ENCODE measurements at regions not wholly inside any gene's neighbourhood (a gene's known extent, or its start where the extent isn't known, plus 50 kb on each side); places are given as distances from the start of the nearest gene placed in this dataset.

DNA sequence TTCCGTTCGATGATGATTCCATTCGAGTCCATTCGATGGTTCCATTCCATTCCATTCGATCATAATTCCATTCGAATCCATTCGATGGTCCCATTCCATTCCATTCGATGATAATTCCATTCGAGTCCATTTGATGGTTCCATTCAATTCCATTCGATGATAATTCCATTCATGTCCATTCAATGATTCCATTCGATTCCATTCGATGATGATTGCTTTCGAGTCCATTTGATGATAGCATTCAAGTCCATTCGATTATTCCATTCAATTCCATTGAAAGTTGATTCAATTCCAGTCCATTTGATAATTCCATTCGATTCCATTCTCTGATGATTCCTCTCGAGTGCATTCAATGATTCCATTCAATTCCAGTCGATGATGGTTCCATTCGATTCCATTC is 3895.3 kb downstream of the SRGAP2C start:
- H3K9me3 Mint-ChIP-seq (ENCODE audit: unreplicated experiment) = peaks cover 34% of the 10 kb centered on the region
- no peaks in the 10 kb centered on the region for H3K4me1 Mint-ChIP-seq (ENCODE audit: unreplicated experiment)
- H3K27me3 Mint-ChIP-seq (ENCODE audit: unreplicated experiment) = no peaks in the 10 kb centered on the region

DNA sequence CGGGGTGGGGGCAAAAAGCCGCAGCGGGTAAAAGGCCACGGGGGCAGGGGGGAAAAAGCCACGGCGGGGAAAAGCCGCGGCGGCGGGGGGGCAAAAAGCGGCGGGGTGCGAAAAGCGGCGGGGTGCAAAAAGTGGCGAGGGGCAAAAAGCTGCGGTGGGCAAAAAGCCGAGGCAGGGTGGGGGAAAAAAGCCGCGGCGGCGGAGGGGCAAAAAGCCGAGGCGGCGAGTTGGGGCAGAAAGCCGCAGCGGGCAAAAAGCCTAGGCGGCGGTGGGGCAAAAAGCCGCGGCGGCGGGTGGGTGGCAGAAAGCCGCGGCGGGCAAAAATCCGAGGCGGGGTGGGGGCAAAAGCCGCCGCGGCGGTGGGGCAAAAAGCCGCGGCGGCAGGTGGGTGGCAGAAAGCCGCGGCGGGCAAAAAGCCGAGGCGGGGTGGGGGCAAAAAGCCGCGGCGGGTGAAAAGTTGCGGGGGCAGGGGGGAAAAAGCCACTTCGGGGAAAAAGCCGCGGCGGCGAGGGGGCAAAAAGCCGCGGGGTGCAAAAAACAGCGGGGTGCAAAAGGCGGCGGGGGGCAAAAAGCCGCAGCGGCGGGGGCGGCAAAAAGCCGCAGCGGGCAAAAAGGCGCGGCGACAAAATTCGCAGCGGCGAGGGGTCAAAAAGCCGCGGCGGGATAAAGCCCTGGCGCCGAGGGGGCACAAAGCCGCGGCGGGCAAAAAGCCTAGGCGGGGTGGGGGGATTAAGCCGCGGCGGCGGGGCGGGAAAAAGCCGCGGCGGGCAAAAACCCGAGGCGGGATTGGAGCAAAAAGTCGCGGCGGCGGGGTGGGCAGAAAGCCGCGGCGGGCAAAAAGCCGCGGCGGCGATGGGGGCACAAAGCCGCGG is 3901.2 kb downstream of the SRGAP2C start:
- no peaks in the 10 kb centered on the region for H3K27me3 Mint-ChIP-seq (ENCODE audit: unreplicated experiment)
- H3K4me3 Mint-ChIP-seq (ENCODE audit: unreplicated experiment) = no peak overlapping the region
- H3K4me1 Mint-ChIP-seq (ENCODE audit: unreplicated experiment) = no peaks in the 10 kb centered on the region
- DNase-seq (ENCODE audit: extremely low spot score, unreplicated experiment) = peak; percentile 82
- no peak overlapping the region for H3K27ac Mint-ChIP-seq (ENCODE audit: unreplicated experiment)
- TF ChIP-seq, protein P1, sequence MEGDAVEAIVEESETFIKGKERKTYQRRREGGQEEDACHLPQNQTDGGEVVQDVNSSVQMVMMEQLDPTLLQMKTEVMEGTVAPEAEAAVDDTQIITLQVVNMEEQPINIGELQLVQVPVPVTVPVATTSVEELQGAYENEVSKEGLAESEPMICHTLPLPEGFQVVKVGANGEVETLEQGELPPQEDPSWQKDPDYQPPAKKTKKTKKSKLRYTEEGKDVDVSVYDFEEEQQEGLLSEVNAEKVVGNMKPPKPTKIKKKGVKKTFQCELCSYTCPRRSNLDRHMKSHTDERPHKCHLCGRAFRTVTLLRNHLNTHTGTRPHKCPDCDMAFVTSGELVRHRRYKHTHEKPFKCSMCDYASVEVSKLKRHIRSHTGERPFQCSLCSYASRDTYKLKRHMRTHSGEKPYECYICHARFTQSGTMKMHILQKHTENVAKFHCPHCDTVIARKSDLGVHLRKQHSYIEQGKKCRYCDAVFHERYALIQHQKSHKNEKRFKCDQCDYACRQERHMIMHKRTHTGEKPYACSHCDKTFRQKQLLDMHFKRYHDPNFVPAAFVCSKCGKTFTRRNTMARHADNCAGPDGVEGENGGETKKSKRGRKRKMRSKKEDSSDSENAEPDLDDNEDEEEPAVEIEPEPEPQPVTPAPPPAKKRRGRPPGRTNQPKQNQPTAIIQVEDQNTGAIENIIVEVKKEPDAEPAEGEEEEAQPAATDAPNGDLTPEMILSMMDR (IDR thresholded peaks at IDR 0.05) = no peak
- H3K36me3 Mint-ChIP-seq (ENCODE audit: unreplicated experiment) = peaks cover 4% of the 10 kb centered on the region
- H3K9me3 Mint-ChIP-seq (ENCODE audit: unreplicated experiment) = peaks cover 22% of the 10 kb centered on the region

More for the DNA sequence above, 3895.3 kb downstream of the SRGAP2C start:
- H3K36me3 Mint-ChIP-seq (ENCODE audit: unreplicated experiment) = peaks cover 4% of the 10 kb centered on the region
- no peak overlapping the region for H3K4me3 Mint-ChIP-seq (ENCODE audit: unreplicated experiment)
- H3K27ac Mint-ChIP-seq (ENCODE audit: unreplicated experiment) = no peak overlapping the region
- TF ChIP-seq, protein P1 (IDR thresholded peaks at IDR 0.05) = no peak
- DNase-seq (ENCODE audit: extremely low spot score, unreplicated experiment) = no peak

DNA sequence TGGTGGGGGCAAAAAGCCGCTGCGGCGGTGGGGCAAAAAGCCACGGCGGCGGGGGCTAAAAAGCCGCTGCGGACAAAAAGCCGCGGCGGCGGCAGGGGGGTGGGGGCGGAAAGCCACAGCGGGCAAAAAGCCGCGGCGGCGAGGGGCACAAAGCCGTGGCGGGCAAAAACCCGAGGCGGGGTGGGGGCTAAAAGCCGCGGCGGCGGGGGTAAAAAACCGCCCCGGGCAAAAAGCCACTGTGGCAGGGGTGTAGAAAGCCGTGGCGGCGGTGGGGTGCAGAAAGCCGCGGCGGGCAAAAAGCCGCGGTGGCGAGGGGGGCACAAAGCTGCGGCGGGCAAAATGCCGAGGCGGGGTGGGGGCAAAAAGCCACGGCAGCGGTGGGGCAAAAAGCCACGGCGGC is 3901.8 kb downstream of the SRGAP2C start:
- Mint-ChIP-seq H3K27me3 (ENCODE audit: unreplicated experiment) (no peaks in the 10 kb centered on the region), H3K27ac (ENCODE audit: unreplicated experiment) (no peak overlapping the region), H3K4me1 (ENCODE audit: unreplicated experiment) (no peaks in the 10 kb centered on the region), H3K9me3 (ENCODE audit: unreplicated experiment) (peaks cover 23% of the 10 kb centered on the region), H3K4me3 (ENCODE audit: unreplicated experiment) (no peak overlapping the region), H3K36me3 (ENCODE audit: unreplicated experiment) (peaks cover 4% of the 10 kb centered on the region)
- peak; percentile 81 for DNase-seq (ENCODE audit: extremely low spot score, unreplicated experiment)
- TF ChIP-seq, protein P1 (IDR thresholded peaks at IDR 0.05) = no peak

DNA sequence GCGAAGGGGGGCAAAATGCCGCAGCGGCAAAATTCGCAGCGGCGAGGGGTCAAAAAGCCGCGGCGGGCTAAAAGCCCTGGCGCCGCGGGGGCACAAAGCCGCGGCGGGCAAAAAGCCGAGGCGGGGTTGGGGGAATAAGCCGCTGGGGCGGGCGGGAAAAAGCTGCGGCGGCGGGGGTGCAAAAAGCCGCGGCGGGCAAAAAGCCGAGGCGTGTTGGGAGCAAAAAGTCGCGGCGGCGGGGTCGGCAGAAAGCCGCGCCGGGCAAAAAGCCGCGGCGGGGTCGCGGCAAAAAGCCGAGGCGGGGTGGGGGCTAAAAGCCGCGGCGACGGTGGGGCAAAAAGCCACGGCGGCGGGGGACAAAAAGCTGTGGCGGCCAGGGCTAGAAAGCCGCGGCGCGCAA is 3902.5 kb downstream of the SRGAP2C start:
- TF ChIP-seq, protein P1 (IDR thresholded peaks at IDR 0.05) = no peak
- Mint-ChIP-seq H3K27me3 (ENCODE audit: unreplicated experiment) (no peaks in the 10 kb centered on the region), H3K36me3 (ENCODE audit: unreplicated experiment) (peaks cover 4% of the 10 kb centered on the region), H3K4me1 (ENCODE audit: unreplicated experiment) (no peaks in the 10 kb centered on the region), H3K9me3 (ENCODE audit: unreplicated experiment) (peaks cover 20% of the 10 kb centered on the region), H3K4me3 (ENCODE audit: unreplicated experiment) (no peak overlapping the region), H3K27ac (ENCODE audit: unreplicated experiment) (no peak overlapping the region)
- DNase-seq (ENCODE audit: extremely low spot score, unreplicated experiment) = peak; percentile 77

DNA sequence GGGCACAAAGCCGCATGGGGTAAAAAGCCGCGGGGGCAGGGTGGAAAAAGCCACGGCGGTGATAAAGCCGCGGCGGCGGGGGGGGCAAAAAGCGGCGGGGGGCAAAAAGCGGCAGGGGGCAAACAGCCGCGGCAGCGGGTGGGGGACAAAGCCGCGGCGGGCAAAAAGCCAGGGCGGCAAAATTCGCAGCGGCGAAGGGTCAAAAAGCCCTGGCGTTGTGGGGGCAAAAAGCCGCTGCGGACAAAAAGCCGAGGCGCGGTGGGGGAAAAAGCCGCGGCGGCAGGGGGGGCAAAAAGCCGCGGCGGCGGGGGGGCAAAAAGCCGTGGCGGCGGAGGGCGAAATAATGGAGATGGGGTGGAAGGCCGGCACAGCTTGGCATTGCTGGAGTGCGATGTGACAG is 3902.9 kb downstream of the SRGAP2C start:
- peaks cover 17% of the 10 kb centered on the region for H3K9me3 Mint-ChIP-seq (ENCODE audit: unreplicated experiment)
- H3K27me3 Mint-ChIP-seq (ENCODE audit: unreplicated experiment) = no peaks in the 10 kb centered on the region
- TF ChIP-seq, protein P1 (IDR thresholded peaks at IDR 0.05) = no peak
- H3K36me3 Mint-ChIP-seq (ENCODE audit: unreplicated experiment) = peaks cover 4% of the 10 kb centered on the region
- no peak overlapping the region for H3K4me3 Mint-ChIP-seq (ENCODE audit: unreplicated experiment)
- H3K27ac Mint-ChIP-seq (ENCODE audit: unreplicated experiment) = no peak overlapping the region
- peak; percentile 76 for DNase-seq (ENCODE audit: extremely low spot score, unreplicated experiment)
- no peaks in the 10 kb centered on the region for H3K4me1 Mint-ChIP-seq (ENCODE audit: unreplicated experiment)

All from osteocyte (in vitro differentiated cells).